ENCODE measurements at regions not wholly inside any gene's neighbourhood (a gene's known extent, or its start where the extent isn't known, plus 50 kb on each side); places are given as distances from the start of the nearest gene placed in this dataset.

GRCh38 chr3:14590569-14590968 lies 50.4 kb upstream of the GRIP2 start:
- DNase-seq (ENCODE audit: low read depth) = no peak

GRCh38 chr3:14592390-14592789 lies 52.2 kb upstream of the GRIP2 start:
- no peak for DNase-seq (ENCODE audit: low read depth)

- no peak for DNase-seq (ENCODE audit: low read depth)
Measured at GRCh38 chr3:14592836-14593235, 52.7 kb upstream of the GRIP2 start.

- no peak for DNase-seq (ENCODE audit: low read depth)
Measured at GRCh38 chr3:14594234-14594633, 54.1 kb upstream of the GRIP2 start.

GRCh38 chr3:14595561-14595960 lies 55.4 kb upstream of the GRIP2 start:
- DNase-seq (ENCODE audit: low read depth) = no peak

GRCh38 chr3:14597266-14597665 lies 54.3 kb upstream of the CCDC174 start:
- no peak for DNase-seq (ENCODE audit: low read depth)

- DNase-seq (ENCODE audit: low read depth) = peak; percentile 19
Measured at GRCh38 chr3:14598143-14598569, 53.4 kb upstream of the CCDC174 start.

GRCh38 chr3:14599488-14599887 lies 52.1 kb upstream of the CCDC174 start:
- no peak for DNase-seq (ENCODE audit: low read depth)

- no peak for DNase-seq (ENCODE audit: low read depth)
Measured at GRCh38 chr3:14600075-14600474, 51.5 kb upstream of the CCDC174 start.

GRCh38 chr3:14600856-14601610 lies 50.5 kb upstream of the CCDC174 start:
- DNase-seq (ENCODE audit: low read depth) = no peak

- no peak for DNase-seq (ENCODE audit: low read depth)
Measured at GRCh38 chr3:14601692-14602005, 49.9 kb upstream of the CCDC174 start.

All from LHCN-M2 (cell line).